Hepatocyte (in vitro differentiated cells): ENCODE measurements at regions not wholly inside any gene's neighbourhood (a gene's known extent, or its start where the extent isn't known, plus 50 kb on each side); places are given as distances from the start of the nearest gene placed in this dataset.

Experiments used
- DNase-seq: peaks from one replicate; pipeline ENCODE4 v3.0.0-alpha.2; 2016; ENCODE audit warnings: low spot score
- H2AFZ ChIP-seq: fragments of 200-600 bp; sonication (generic); 2 replicates; pipeline ENCODE4 v1.6.0; 2016; ENCODE audit warnings: antibody characterized with exemption, mild to moderate bottlenecking
- H3K27ac ChIP-seq: fragments of 200-600 bp; sonication (generic); 2 replicates; pipeline ENCODE4 v1.5.1; 2016; ENCODE audit warnings: mild to moderate bottlenecking
- H3K27me3 ChIP-seq: fragments of 200-600 bp; sonication (generic); 2 replicates; pipeline ENCODE4 v1.6.1; 2016
- H3K36me3 ChIP-seq: fragments of 200-600 bp; sonication (generic); replicated peaks from 2 replicates; pipeline ENCODE4 v1.5.1; 2016; ENCODE audit warnings: low read depth; ENCODE audit not compliant: insufficient read depth
- H3K4me1 ChIP-seq: fragments of 200-600 bp; sonication (generic); 2 replicates; pipeline ENCODE4 v1.5.1; 2016; ENCODE audit warnings: mild to moderate bottlenecking, moderate library complexity; ENCODE audit not compliant: insufficient read depth
- H3K4me2 ChIP-seq: fragments of 200-600 bp; sonication (generic); 2 replicates; pipeline ENCODE4 v1.6.0; 2016
- H3K4me3 ChIP-seq: fragments of 200-600 bp; sonication (generic); 2 replicates; pipeline ENCODE4 v1.5.1; 2016; ENCODE audit warnings: mild to moderate bottlenecking
- H3K79me2 ChIP-seq: fragments of 200-600 bp; sonication (generic); 2 replicates; pipeline ENCODE4 v1.6.0; 2017; ENCODE audit warnings: mild to moderate bottlenecking
- H3K9me2 ChIP-seq: fragments of 200-600 bp; sonication (generic); replicated peaks from 2 replicates; pipeline ENCODE4 v1.6.0; 2017; ENCODE audit warnings: mild to moderate bottlenecking; ENCODE audit not compliant: insufficient read depth
- H3K9me3 ChIP-seq: fragments of 200-600 bp; sonication (generic); 2 replicates; pipeline ENCODE4 v1.5.1; 2016; ENCODE audit warnings: low read depth, mild to moderate bottlenecking
- H4K20me1 ChIP-seq: fragments of 200-600 bp; sonication (generic); 2 replicates; pipeline ENCODE4 v1.6.0; 2016; ENCODE audit warnings: mild to moderate bottlenecking; ENCODE audit not compliant: insufficient read depth, poor library complexity, severe bottlenecking
- EZH2 ChIP-seq: fragments of 200-600 bp; sonication (generic); IDR thresholded peaks from 2 replicates; pipeline ENCODE4 v1.6.1; 2016; ENCODE audit warnings: antibody characterized with exemption, mild to moderate bottlenecking, borderline replicate concordance
- EZH2phosphoT487 ChIP-seq: fragments of 200-600 bp; sonication (generic); IDR thresholded peaks from one replicate; pipeline ENCODE4 v1.6.1; 2018; ENCODE audit warnings: antibody characterized with exemption, mild to moderate bottlenecking, low read depth, moderate library complexity; ENCODE audit not compliant: unreplicated experiment, severe bottlenecking
- WGBS: methylation state at CpG from one replicate; pipeline ENCODE4 v1.1.6; 2016; ENCODE audit warnings: low lambda C conversion rate; ENCODE audit errors: missing lambda C conversion rate; 5-methylcytosine and 5-hydroxymethylcytosine counted together
- TF ChIP-seq, protein P1 (sequence below): fragments of 200-600 bp; sonication (generic); IDR thresholded peaks from 2 replicates; pipeline ENCODE4 v1.5.1; 2016; ENCODE audit warnings: antibody characterized with exemption, mild to moderate bottlenecking; ENCODE audit not compliant: poor library complexity

DNA sequence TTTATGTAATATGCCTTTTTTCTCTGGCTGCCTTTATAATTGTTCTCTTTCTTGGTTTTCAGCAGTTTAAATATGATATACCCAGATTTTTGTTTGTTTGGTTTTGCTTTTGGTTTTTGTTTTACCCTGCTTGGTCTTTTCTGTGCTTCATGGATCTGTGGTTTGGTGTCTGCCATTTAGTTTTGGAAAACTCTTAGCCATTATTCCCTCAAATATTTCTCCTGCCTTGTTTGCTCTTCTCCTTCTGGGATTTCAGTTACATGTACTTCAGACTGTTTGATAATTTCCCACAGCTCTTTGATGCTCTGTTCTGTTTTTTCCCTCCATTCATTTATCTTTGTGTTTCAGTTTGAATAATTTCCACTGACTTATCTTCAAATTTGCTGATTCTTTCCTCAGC is 223.1 kb upstream of the BCOR start:
- H2AFZ ChIP-seq, result no peak overlapping the region
- H3K36me3 ChIP-seq, result no peaks in the 10 kb centered on the region
- H3K27ac ChIP-seq, result no peak overlapping the region
- no peaks in the 10 kb centered on the region for H3K9me2 ChIP-seq
- H3K4me2 ChIP-seq, result no peak overlapping the region
- H3K9me3 ChIP-seq, result no peaks in the 10 kb centered on the region
- no peak for DNase-seq
- H3K79me2 ChIP-seq, result no peaks in the 10 kb centered on the region
- no peaks in the 10 kb centered on the region for H3K27me3 ChIP-seq
- no peaks in the 10 kb centered on the region for H4K20me1 ChIP-seq
- TF ChIP-seq, protein P1, sequence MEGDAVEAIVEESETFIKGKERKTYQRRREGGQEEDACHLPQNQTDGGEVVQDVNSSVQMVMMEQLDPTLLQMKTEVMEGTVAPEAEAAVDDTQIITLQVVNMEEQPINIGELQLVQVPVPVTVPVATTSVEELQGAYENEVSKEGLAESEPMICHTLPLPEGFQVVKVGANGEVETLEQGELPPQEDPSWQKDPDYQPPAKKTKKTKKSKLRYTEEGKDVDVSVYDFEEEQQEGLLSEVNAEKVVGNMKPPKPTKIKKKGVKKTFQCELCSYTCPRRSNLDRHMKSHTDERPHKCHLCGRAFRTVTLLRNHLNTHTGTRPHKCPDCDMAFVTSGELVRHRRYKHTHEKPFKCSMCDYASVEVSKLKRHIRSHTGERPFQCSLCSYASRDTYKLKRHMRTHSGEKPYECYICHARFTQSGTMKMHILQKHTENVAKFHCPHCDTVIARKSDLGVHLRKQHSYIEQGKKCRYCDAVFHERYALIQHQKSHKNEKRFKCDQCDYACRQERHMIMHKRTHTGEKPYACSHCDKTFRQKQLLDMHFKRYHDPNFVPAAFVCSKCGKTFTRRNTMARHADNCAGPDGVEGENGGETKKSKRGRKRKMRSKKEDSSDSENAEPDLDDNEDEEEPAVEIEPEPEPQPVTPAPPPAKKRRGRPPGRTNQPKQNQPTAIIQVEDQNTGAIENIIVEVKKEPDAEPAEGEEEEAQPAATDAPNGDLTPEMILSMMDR, result no peak
- no peak for TF ChIP-seq EZH2
- no peak for TF ChIP-seq EZH2phosphoT487
- H3K4me3 ChIP-seq, result no peak overlapping the region
- no peaks in the 10 kb centered on the region for H3K4me1 ChIP-seq

DNA sequence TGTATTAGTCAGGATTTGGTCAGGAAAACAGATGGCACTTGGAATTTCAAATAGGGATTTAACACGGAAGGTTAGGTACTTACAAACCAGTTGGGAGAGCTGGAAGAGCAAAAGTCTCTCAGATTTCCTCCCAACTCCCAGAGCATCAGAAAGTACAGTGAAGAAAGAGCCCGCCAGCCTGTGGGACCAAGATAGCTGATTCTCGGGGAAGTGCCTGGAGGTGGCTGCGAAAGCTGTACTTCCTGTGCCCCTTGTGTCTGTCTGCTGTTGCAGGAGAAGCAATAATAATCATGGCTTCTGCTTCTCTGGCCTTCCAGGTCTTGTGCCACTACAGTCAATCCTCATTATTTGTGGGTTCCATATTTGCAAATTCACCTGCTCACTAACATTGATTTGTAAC is 221.0 kb upstream of the BCOR start:
- Histone ChIP-seq H3K4me3 (no peak overlapping the region), H3K27me3 (no peaks in the 10 kb centered on the region), H3K4me2 (no peak overlapping the region), H3K9me2 (no peaks in the 10 kb centered on the region), H3K27ac (no peak overlapping the region), H4K20me1 (no peaks in the 10 kb centered on the region), H3K9me3 (no peaks in the 10 kb centered on the region), H3K36me3 (no peaks in the 10 kb centered on the region), H3K79me2 (no peaks in the 10 kb centered on the region), H3K4me1 (no peaks in the 10 kb centered on the region), H2AFZ (no peak overlapping the region)
- 65% methylated on average over 4 of the region's 4 CpGs for WGBS
- TF ChIP-seq EZH2phosphoT487 (no peak), EZH2 (no peak)
- TF ChIP-seq, protein P1, result no peak
- no peak for DNase-seq

DNA sequence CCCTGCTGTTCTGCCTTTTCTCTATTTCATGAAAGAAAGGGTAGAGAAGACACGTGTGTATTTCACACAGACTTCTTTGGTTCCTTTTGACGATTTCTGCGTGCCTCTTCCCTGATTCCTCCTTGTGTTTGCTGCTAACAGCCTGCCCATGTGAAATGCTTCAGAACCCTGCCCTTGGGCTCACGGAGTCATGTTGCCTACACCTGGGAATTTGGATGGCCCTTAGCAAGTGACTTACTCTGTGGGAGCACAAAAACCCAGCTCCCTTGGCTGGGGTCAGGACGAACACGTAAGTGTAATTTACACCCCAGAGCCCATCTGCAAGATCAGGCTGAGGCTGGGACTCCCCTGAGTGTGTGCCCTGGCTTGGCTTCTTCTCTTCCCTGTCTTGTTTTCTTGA is 220.3 kb upstream of the BCOR start:
- Histone ChIP-seq H3K4me2 (no peak overlapping the region), H3K36me3 (no peaks in the 10 kb centered on the region), H3K79me2 (no peaks in the 10 kb centered on the region), H3K4me3 (no peak overlapping the region), H3K9me2 (no peaks in the 10 kb centered on the region), H3K4me1 (no peaks in the 10 kb centered on the region), H4K20me1 (no peaks in the 10 kb centered on the region), H2AFZ (no peak overlapping the region), H3K9me3 (no peaks in the 10 kb centered on the region), H3K27ac (no peak overlapping the region), H3K27me3 (no peaks in the 10 kb centered on the region)
- TF ChIP-seq, protein P1, result no peak
- TF ChIP-seq EZH2 (no peak), EZH2phosphoT487 (no peak)
- WGBS, result 66% methylated on average over 6 of the region's 6 CpGs
- DNase-seq, result no peak

DNA sequence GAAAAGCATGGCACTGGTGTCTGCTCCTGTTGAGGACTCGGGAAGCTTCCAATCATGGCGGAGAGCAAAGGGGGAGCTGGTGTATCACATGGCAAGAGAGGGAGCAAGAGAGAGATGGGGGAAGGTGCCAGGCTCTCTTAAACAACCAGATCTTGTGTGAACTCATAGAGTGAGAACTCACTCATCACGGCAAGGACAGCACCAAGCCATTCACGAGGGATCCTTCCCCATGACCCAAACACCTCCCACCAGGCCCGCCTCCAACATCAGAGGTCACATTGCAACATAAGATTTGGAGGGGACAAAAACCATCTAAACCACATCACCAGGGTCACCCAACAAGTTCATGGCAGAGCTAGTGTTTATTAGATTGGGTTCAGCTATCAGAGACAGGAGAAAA is 218.7 kb upstream of the BCOR start:
- Histone ChIP-seq H3K27me3 (no peaks in the 10 kb centered on the region), H3K4me3 (no peak overlapping the region), H3K4me2 (no peak overlapping the region), H3K36me3 (no peaks in the 10 kb centered on the region), H3K79me2 (no peaks in the 10 kb centered on the region), H3K9me3 (no peaks in the 10 kb centered on the region), H4K20me1 (no peaks in the 10 kb centered on the region), H3K27ac (no peak overlapping the region), H3K9me2 (no peaks in the 10 kb centered on the region), H2AFZ (no peak overlapping the region), H3K4me1 (no peaks in the 10 kb centered on the region)
- TF ChIP-seq EZH2 (no peak), EZH2phosphoT487 (no peak)
- TF ChIP-seq, protein P1, result no peak
- 83% methylated on average over 5 of the region's 5 CpGs for WGBS
- DNase-seq, result no peak
